GM12878 (cell line): ENCODE measurements at regions not wholly inside any gene's neighbourhood (a gene's known extent, or its start where the extent isn't known, plus 50 kb on each side); places are given as distances from the start of the nearest gene placed in this dataset.

Source experiments
- ATAC-seq: fragments of 200-7000 bp; cut with Tn5 transposase; 3 replicates; pipeline ENCODE4 v1.9.1; 2020; ENCODE audit warnings: mild to moderate bottlenecking, moderate library complexity
- BruUV-seq: library from RNA; stranded (reverse); fragments of 400-500 nt; replicated peaks from 2 replicates; lab custom pipeline; 2021; lab: Mats Ljungman, UMichigan
- CTCF ChIA-PET: fragments of 300-600 bp; sonication (Branson Sonifier 250); formaldehyde crosslinking; extraction: SDS; loops from one replicate; lab custom pipeline; 2021; ENCODE audit warnings: inconsistent platforms; lab: Yijun Ruan, JAX
- POLR2A ChIA-PET: fragments of 350-600 bp; formaldehyde crosslinking; extraction: SDS; loops from one replicate; lab custom pipeline; 2021; ENCODE audit warnings: inconsistent platforms; lab: Charles Lee
- RAD21 ChIA-PET: fragments of 300-600 bp; sonication (Branson Sonifier 250); formaldehyde crosslinking; loops from one replicate; lab custom pipeline; 2023; ENCODE audit warnings: antibody characterized with exemption; ENCODE audit not compliant: unreplicated experiment; lab: Charles Lee
- SMC1A ChIA-PET: fragments of 300-600 bp; sonication (Branson Sonifier 250); formaldehyde crosslinking; loops from one replicate; lab custom pipeline; 2023; ENCODE audit not compliant: unreplicated experiment, uncharacterized antibody; lab: Charles Lee
- DNase-seq: peaks from one replicate; pipeline ENCODE4 v3.0.0-alpha.2; 2011; ENCODE audit warnings: low read depth, low spot score
- FAIRE-seq: peaks from 3 replicates; lab custom pipeline; 2011; peaks lifted over from hg19 to GRCh38; lab: Jason Lieb, UNC
- H2AFZ ChIP-seq: 2 replicates; pipeline ENCODE4 v1.6.0; 2011; ENCODE audit warnings: low read depth, low read length, control low read depth; ENCODE audit not compliant: control insufficient read depth
- H3K27ac ChIP-seq: 2 replicates; pipeline ENCODE4 v1.5.1; 2011; ENCODE audit warnings: control low read depth; ENCODE audit not compliant: control insufficient read depth, insufficient read depth
- H3K27me3 ChIP-seq, 2 experiments: replicated peaks in 1 of 2; 2 replicates each; pipeline versions ENCODE4 v1.6.0 to v1.6.1; 2011; ENCODE audit warnings: low read length in 1 of 2; ENCODE audit not compliant: control insufficient read depth in 2 of 2, insufficient read depth in 2 of 2
- H3K36me3 ChIP-seq, 2 experiments: 2 replicates each; pipeline ENCODE4 v1.5.1; 2011; ENCODE audit warnings: low read length in 1 of 2; ENCODE audit not compliant: control insufficient read depth in 2 of 2, insufficient read depth in 2 of 2
- H3K4me1 ChIP-seq: 2 replicates; pipeline ENCODE4 v1.6.1; 2011; ENCODE audit warnings: mild to moderate bottlenecking, low read length, moderate library complexity, mixed read lengths; ENCODE audit not compliant: control insufficient read depth, insufficient read depth
- H3K4me2 ChIP-seq: 2 replicates; pipeline ENCODE4 v1.6.0; 2011; ENCODE audit warnings: control low read depth; ENCODE audit not compliant: control insufficient read depth, insufficient read depth
- H3K4me3 ChIP-seq: fragments of 200-600 bp; sonication (generic); 2 replicates; pipeline ENCODE4 v1.5.1; 2016
- H3K79me2 ChIP-seq: 2 replicates; pipeline ENCODE4 v1.6.0; 2011; ENCODE audit warnings: low read length; ENCODE audit not compliant: control insufficient read depth, insufficient read depth
- H3K9ac ChIP-seq: 2 replicates; pipeline ENCODE4 v1.8.0; 2011; ENCODE audit warnings: low read length, control low read depth, mixed read lengths; ENCODE audit not compliant: control insufficient read depth, insufficient read depth
- H3K9me3 ChIP-seq: replicated peaks from 3 replicates; pipeline ENCODE4 v1.5.1; 2011; ENCODE audit warnings: mild to moderate bottlenecking, low read length; ENCODE audit not compliant: control insufficient read depth, insufficient read depth
- H4K20me1 ChIP-seq: 2 replicates; pipeline ENCODE4 v1.6.0; 2011; ENCODE audit not compliant: control insufficient read depth, insufficient read depth
- ATF7 ChIP-seq: fragments of 450-650 bp; IDR thresholded peaks from 2 replicates; pipeline ENCODE4 v1.6.1; 2016; ENCODE audit warnings: low read depth, mild to moderate bottlenecking
- NFIC ChIP-seq: IDR thresholded peaks from 2 replicates; pipeline ENCODE4 v1.6.1; 2012; ENCODE audit warnings: low read depth, mild to moderate bottlenecking, inconsistent platforms, low read length, moderate library complexity
- NFYB ChIP-seq: IDR thresholded peaks from 2 replicates; pipeline ENCODE4 v1.6.1; 2011; ENCODE audit warnings: low read depth, mild to moderate bottlenecking, low read length, improper control_type of control experiment, moderate library complexity; ENCODE audit not compliant: insufficient read depth
- PAX8 ChIP-seq: fragments of 450-650 bp; IDR thresholded peaks from 2 replicates; pipeline ENCODE4 v1.6.1; 2017; ENCODE audit warnings: mild to moderate bottlenecking, moderate library complexity
- SMC3 ChIP-seq: IDR thresholded peaks from 2 replicates; pipeline ENCODE4 v1.6.1; 2011; ENCODE audit warnings: low read length, improper control_type of control experiment, borderline replicate concordance
- SUPT20H ChIP-seq: IDR thresholded peaks from 2 replicates; pipeline ENCODE4 v1.6.1; 2011; ENCODE audit warnings: low read depth, mild to moderate bottlenecking, low read length, moderate library complexity, borderline replicate concordance; ENCODE audit not compliant: control insufficient read depth
- TARDBP ChIP-seq: IDR thresholded peaks from 2 replicates; pipeline ENCODE4 v1.6.1; 2016; ENCODE audit warnings: borderline replicate concordance
- TCF3 ChIP-seq: IDR thresholded peaks from 2 replicates; pipeline ENCODE4 v1.6.1; 2012; ENCODE audit warnings: low read depth, mild to moderate bottlenecking, low read length, borderline replicate concordance; ENCODE audit not compliant: insufficient read depth
- ZBED1 ChIP-seq: IDR thresholded peaks from 2 replicates; pipeline ENCODE4 v1.6.1; 2016; ENCODE audit warnings: borderline replicate concordance
- ZNF622 ChIP-seq: fragments of 450-650 bp; IDR thresholded peaks from 2 replicates; pipeline ENCODE4 v1.6.1; 2017; ENCODE audit warnings: mild to moderate bottlenecking, inconsistent platforms
- WGBS: methylation state at CpG from one replicate; pipeline ENCODE4 v1.1.6; 2016; ENCODE audit warnings: low lambda C conversion rate; ENCODE audit not compliant: insufficient replicate concordance, insufficient coverage; ENCODE audit errors: missing lambda C conversion rate; 5-methylcytosine and 5-hydroxymethylcytosine counted together
- in situ Hi-C: fragments of 300-500 bp; cut with MboI; formaldehyde crosslinking; loops from 9 replicates; pipeline ENCODE4 v1.14.3; 2018; ENCODE audit warnings: mixed read lengths
- intact Hi-C: fragments of 100-400 bp; cut with micrococcal nuclease; formaldehyde crosslinking; loops from one replicate; pipeline ENCODE4 v1.14.2; 2022; ENCODE audit not compliant: unreplicated experiment
- TF ChIP-seq, protein P1 (sequence below): fragments of 450-650 bp; IDR thresholded peaks from 2 replicates; pipeline ENCODE4 v1.6.1; 2017; ENCODE audit warnings: mild to moderate bottlenecking, moderate library complexity
- TF ChIP-seq, protein P2 (sequence below): fragments of 450-650 bp; formaldehyde crosslinking; IDR thresholded peaks from 2 replicates; pipeline ENCODE4 v1.4.0; 2020; ENCODE audit warnings: mild to moderate bottlenecking, moderate library complexity

- Histone ChIP-seq H3K36me3 (no peaks in the 10 kb centered on the region), H3K9me3 (no peaks in the 10 kb centered on the region), H3K27me3 (no peaks in the 10 kb centered on the region), H3K4me1 (no peaks in the 10 kb centered on the region), H3K4me2 (no peak overlapping the region), H4K20me1 (no peaks in the 10 kb centered on the region), H3K79me2 (no peaks in the 10 kb centered on the region), H3K4me3 (no peak overlapping the region), H3K9ac (no peak overlapping the region), H3K27ac (no peak overlapping the region), H2AFZ (no peak overlapping the region)
- TF ChIP-seq SMC3 (no peak), ZBED1 (no peak), TCF3 (no peak), PAX8 (no peak), TARDBP (no peak), NFYB (no peak), ZNF622 (no peak), NFIC (no peak), ATF7 (no peak), SUPT20H (no peak)
- TF ChIP-seq, protein P1, sequence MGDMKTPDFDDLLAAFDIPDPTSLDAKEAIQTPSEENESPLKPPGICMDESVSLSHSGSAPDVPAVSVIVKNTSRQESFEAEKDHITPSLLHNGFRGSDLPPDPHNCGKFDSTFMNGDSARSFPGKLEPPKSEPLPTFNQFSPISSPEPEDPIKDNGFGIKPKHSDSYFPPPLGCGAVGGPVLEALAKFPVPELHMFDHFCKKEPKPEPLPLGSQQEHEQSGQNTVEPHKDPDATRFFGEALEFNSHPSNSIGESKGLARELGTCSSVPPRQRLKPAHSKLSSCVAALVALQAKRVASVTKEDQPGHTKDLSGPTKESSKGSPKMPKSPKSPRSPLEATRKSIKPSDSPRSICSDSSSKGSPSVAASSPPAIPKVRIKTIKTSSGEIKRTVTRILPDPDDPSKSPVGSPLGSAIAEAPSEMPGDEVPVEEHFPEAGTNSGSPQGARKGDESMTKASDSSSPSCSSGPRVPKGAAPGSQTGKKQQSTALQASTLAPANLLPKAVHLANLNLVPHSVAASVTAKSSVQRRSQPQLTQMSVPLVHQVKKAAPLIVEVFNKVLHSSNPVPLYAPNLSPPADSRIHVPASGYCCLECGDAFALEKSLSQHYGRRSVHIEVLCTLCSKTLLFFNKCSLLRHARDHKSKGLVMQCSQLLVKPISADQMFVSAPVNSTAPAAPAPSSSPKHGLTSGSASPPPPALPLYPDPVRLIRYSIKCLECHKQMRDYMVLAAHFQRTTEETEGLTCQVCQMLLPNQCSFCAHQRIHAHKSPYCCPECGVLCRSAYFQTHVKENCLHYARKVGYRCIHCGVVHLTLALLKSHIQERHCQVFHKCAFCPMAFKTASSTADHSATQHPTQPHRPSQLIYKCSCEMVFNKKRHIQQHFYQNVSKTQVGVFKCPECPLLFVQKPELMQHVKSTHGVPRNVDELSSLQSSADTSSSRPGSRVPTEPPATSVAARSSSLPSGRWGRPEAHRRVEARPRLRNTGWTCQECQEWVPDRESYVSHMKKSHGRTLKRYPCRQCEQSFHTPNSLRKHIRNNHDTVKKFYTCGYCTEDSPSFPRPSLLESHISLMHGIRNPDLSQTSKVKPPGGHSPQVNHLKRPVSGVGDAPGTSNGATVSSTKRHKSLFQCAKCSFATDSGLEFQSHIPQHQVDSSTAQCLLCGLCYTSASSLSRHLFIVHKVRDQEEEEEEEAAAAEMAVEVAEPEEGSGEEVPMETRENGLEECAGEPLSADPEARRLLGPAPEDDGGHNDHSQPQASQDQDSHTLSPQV = no peak
- TF ChIP-seq, protein P2, sequence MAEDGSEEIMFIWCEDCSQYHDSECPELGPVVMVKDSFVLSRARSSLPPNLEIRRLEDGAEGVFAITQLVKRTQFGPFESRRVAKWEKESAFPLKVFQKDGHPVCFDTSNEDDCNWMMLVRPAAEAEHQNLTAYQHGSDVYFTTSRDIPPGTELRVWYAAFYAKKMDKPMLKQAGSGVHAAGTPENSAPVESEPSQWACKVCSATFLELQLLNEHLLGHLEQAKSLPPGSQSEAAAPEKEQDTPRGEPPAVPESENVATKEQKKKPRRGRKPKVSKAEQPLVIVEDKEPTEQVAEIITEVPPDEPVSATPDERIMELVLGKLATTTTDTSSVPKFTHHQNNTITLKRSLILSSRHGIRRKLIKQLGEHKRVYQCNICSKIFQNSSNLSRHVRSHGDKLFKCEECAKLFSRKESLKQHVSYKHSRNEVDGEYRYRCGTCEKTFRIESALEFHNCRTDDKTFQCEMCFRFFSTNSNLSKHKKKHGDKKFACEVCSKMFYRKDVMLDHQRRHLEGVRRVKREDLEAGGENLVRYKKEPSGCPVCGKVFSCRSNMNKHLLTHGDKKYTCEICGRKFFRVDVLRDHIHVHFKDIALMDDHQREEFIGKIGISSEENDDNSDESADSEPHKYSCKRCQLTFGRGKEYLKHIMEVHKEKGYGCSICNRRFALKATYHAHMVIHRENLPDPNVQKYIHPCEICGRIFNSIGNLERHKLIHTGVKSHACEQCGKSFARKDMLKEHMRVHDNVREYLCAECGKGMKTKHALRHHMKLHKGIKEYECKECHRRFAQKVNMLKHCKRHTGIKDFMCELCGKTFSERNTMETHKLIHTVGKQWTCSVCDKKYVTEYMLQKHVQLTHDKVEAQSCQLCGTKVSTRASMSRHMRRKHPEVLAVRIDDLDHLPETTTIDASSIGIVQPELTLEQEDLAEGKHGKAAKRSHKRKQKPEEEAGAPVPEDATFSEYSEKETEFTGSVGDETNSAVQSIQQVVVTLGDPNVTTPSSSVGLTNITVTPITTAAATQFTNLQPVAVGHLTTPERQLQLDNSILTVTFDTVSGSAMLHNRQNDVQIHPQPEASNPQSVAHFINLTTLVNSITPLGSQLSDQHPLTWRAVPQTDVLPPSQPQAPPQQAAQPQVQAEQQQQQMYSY = no peak
- ChIA-PET POLR2A (no interaction called here), RAD21 (no interaction called here), CTCF (interaction anchor here (1.3 kb wide), 1 partner anchor 45 kb away, joined by 3 read pairs; no protein-coding TSS in a partner anchor), SMC1A (interaction anchor here (1.4 kb wide), 1 partner anchor 28 kb away, joined by 3 read pairs; no protein-coding TSS in a partner anchor)
- no TSS peak for BruUV-seq
- intact Hi-C loops (no loop called here), in situ Hi-C loops (no loop called here)
- no peak for ATAC-seq
- DNase-seq = no peak
- WGBS = 8% methylated on average over 7 of the region's 7 CpGs
- FAIRE-seq = no peak
Observed at GRCh38 chr16:76777721-76778465, 413.1 kb upstream of the MON1B start.
